Psoas muscle (tissue), 7 donors: ENCODE measurements at regions not wholly inside any gene's neighbourhood (a gene's known extent, or its start where the extent isn't known, plus 50 kb on each side); places are given as distances from the start of the nearest gene placed in this dataset.

Source experiments
- ATAC-seq, 4 donors: fragments of 200-7000 bp; cut with Tn5 transposase; one replicate each; pipeline ENCODE4 v1.9.1; 2020; ENCODE audit warnings: moderate library complexity in 3 of 4, mild to moderate bottlenecking in 2 of 4
- DNase-seq, 2 donors: peaks; one replicate each; pipeline ENCODE4 v3.0.0-alpha.2; 2020
- H3K27ac ChIP-seq: fragments of 200-600 bp; one replicate; pipeline ENCODE4 v1.8.0; 2022
- H3K27me3 ChIP-seq, 3 donors: fragments of 200-600 bp in 1 of 3; one replicate each; pipeline versions ENCODE4 v1.6.1 to v1.8.0; 2013 to 2022; ENCODE audit warnings: low read length in 2 of 3, mild to moderate bottlenecking in 2 of 3, moderate library complexity in 1 of 3; ENCODE audit not compliant: insufficient read depth in 3 of 3
- H3K36me3 ChIP-seq, 2 donors: fragments of 200-600 bp in 1 of 2; one replicate each; pipeline versions ENCODE4 v1.6.1 to v1.8.0; 2013 to 2022; ENCODE audit warnings: low read depth in 1 of 2, mild to moderate bottlenecking in 1 of 2, moderate library complexity in 1 of 2; ENCODE audit not compliant: insufficient read depth in 1 of 2
- H3K4me1 ChIP-seq: fragments of 200-600 bp; one replicate; pipeline ENCODE4 v1.8.0; 2022
- H3K4me3 ChIP-seq: fragments of 200-600 bp; one replicate; pipeline ENCODE4 v1.8.0; 2022; ENCODE audit warnings: mild to moderate bottlenecking
- H3K9me3 ChIP-seq: fragments of 200-600 bp; one replicate; pipeline ENCODE4 v1.8.0; 2022
- CTCF ChIP-seq: fragments of 200-600 bp; IDR thresholded peaks from one replicate; pipeline ENCODE4 v1.8.0; 2022; ENCODE audit warnings: antibody characterized with exemption
- whole genome bisulfite sequencing, 3 donors: extraction: QIAGEN DNeasy Blood & Tissue Kit; methylation state at CpG; one replicate each; pipeline versions ENCODE4 v1.1.6 to v1.1.7; 2013; 5-methylcytosine and 5-hydroxymethylcytosine counted together
- intact Hi-C, 2 donors: fragments of 100-400 bp; cut with DNase I; formaldehyde crosslinking; loops; one replicate each; pipeline versions ENCODE4 v1.11.0 to v1.14.2; 2022
- donor health status: healthy with polysubstance abuse.
- donor health status: DM: no; HTN: no; CAD: no; lungs with moderate emphysema.
- donor health status: Bipolar disorder and iron deficiency.
- donor health status: healthy.
- donor health status: DM: yes; HTN: yes; CAD: no.
- donor health status: DM: no; HTN: no; CAD: no.
- donor health status: DM: yes; HTN: yes; CAD: no.

- no peak for TF ChIP-seq CTCF
- ATAC-seq: no peak
- 86 to 87% (median 86%) methylated on average over 3 of the region's 3 CpGs for WGBS, 3 donors
- Histone ChIP-seq H3K9me3 (no peaks in the 10 kb centered on the region), H3K4me1 (peaks cover 11% of the 10 kb centered on the region), H3K27me3 (no peaks in the 10 kb centered on the region), H3K4me3 (no peak overlapping the region), H3K27ac (no peak overlapping the region), H3K36me3 (no peaks in the 10 kb centered on the region)
- no peak for DNase-seq
- intact Hi-C loops: no loop called here
Measured at GRCh38 chr3:81884791-81885190, 123.3 kb upstream of the GBE1 start.

- no peaks in the 10 kb centered on the region for H3K9me3 ChIP-seq
- WGBS, 3 donors: 63 to 83% (median 74%) methylated on average over 1 of the region's 1 CpG
- no peak overlapping the region for H3K27ac ChIP-seq
- H3K36me3 ChIP-seq: no peaks in the 10 kb centered on the region
- H3K4me3 ChIP-seq: no peak overlapping the region
- DNase-seq: no peak
- H3K27me3 ChIP-seq: no peaks in the 10 kb centered on the region
- H3K4me1 ChIP-seq: peaks cover 4% of the 10 kb centered on the region
- TF ChIP-seq CTCF: no peak
- no peak for ATAC-seq
- intact Hi-C loops: loop anchor here in 1 of 2 donors (10.0 kb wide), 1 partner anchor 212 kb away; no protein-coding TSS in a partner anchor
Measured at GRCh38 chr3:81876826-81877225, 115.4 kb upstream of the GBE1 start.

- H3K36me3 ChIP-seq: no peaks in the 10 kb centered on the region
- H3K27ac ChIP-seq: no peak overlapping the region
- no peaks in the 10 kb centered on the region for H3K9me3 ChIP-seq
- TF ChIP-seq CTCF: no peak
- intact Hi-C loops: loop anchor here (5.0 to 10.0 kb wide), 2 partner anchors 210 to 258 kb away; no protein-coding TSS in a partner anchor
- H3K4me1 ChIP-seq: peaks cover 4% of the 10 kb centered on the region
- no peak overlapping the region for H3K4me3 ChIP-seq
- no peaks in the 10 kb centered on the region for H3K27me3 ChIP-seq
- ATAC-seq (no peak), DNase-seq (no peak)
Measured at GRCh38 chr3:81874738-81875137, 113.3 kb upstream of the GBE1 start.

- H3K27me3 ChIP-seq: no peaks in the 10 kb centered on the region
- TF ChIP-seq CTCF: no peak
- H3K4me3 ChIP-seq: no peak overlapping the region
- WGBS, 3 donors: 79 to 87% (median 79%) methylated on average over 1 of the region's 1 CpG
- no peak overlapping the region for H3K27ac ChIP-seq
- H3K36me3 ChIP-seq: no peaks in the 10 kb centered on the region
- peaks cover 4% of the 10 kb centered on the region for H3K4me1 ChIP-seq
- DNase-seq (no peak), ATAC-seq (no peak)
- intact Hi-C loops: loop anchor here (5.0 to 10.0 kb wide), 2 partner anchors 208 to 260 kb away; no protein-coding TSS in a partner anchor
- H3K9me3 ChIP-seq: no peaks in the 10 kb centered on the region
Measured at GRCh38 chr3:81872566-81872965, 111.1 kb upstream of the GBE1 start.
